ENCODE measurements at regions not wholly inside any gene's neighbourhood (a gene's known extent, or its start where the extent isn't known, plus 50 kb on each side); places are given as distances from the start of the nearest gene placed in this dataset.

DNA sequence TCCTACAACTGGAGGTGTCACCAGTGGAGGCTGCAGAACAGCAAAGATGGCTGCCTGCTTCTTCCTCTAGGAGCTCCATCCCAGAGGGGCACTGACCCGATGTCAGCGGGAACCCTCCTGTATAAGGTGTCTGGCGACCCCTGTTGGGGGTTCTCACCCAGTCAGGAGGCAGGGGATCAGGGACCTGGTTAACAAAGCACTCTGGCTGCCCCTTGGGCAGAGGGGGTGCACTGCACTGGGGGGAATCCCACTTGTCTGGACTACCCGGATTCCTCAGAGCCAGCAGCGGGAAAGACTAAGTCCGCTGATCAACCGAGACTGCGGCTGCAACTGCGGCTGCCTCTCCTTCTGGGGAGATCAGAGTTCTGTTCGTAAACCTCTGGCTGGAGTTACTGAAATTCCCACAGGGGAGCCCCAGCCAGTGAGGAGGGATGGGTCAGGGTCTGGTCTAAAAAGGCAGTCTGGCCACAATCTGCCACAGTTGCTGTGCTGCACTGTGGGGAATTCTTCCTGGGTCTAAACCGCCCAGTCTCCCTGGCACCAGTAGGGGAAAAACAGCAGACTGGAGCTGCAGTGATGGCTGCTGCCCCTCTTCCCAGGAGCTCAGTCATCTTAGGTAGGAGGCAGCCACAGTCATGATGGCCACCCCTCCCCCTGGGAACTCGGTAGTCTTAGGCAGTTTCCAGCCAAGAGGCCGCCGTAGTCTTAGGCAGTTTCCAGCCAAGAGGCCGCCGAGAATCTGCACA is 213.4 kb downstream of the CYB561 start:
- no peak for DNase-seq (ENCODE audit: extremely low spot score, unreplicated experiment)
- H3K36me3 Mint-ChIP-seq (ENCODE audit: unreplicated experiment) = peaks cover 26% of the 10 kb centered on the region
- no peak overlapping the region for H3K4me3 Mint-ChIP-seq (ENCODE audit: unreplicated experiment)
- H3K9me3 Mint-ChIP-seq (ENCODE audit: unreplicated experiment) = peaks cover 20% of the 10 kb centered on the region
- no peaks in the 10 kb centered on the region for H3K27me3 Mint-ChIP-seq (ENCODE audit: unreplicated experiment)
- no peak overlapping the region for H3K27ac Mint-ChIP-seq (ENCODE audit: unreplicated experiment)
- TF ChIP-seq, protein P1, sequence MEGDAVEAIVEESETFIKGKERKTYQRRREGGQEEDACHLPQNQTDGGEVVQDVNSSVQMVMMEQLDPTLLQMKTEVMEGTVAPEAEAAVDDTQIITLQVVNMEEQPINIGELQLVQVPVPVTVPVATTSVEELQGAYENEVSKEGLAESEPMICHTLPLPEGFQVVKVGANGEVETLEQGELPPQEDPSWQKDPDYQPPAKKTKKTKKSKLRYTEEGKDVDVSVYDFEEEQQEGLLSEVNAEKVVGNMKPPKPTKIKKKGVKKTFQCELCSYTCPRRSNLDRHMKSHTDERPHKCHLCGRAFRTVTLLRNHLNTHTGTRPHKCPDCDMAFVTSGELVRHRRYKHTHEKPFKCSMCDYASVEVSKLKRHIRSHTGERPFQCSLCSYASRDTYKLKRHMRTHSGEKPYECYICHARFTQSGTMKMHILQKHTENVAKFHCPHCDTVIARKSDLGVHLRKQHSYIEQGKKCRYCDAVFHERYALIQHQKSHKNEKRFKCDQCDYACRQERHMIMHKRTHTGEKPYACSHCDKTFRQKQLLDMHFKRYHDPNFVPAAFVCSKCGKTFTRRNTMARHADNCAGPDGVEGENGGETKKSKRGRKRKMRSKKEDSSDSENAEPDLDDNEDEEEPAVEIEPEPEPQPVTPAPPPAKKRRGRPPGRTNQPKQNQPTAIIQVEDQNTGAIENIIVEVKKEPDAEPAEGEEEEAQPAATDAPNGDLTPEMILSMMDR (IDR thresholded peaks at IDR 0.05) = no peak
- H3K4me1 Mint-ChIP-seq (ENCODE audit: unreplicated experiment) = no peaks in the 10 kb centered on the region

GRCh38 chr17:63240106-63240505 is 206.0 kb downstream of the CYB561 start:
- peaks cover 6% of the 10 kb centered on the region for H3K9me3 Mint-ChIP-seq (ENCODE audit: unreplicated experiment)
- H3K36me3 Mint-ChIP-seq (ENCODE audit: unreplicated experiment) = peaks cover 24% of the 10 kb centered on the region
- H3K4me3 Mint-ChIP-seq (ENCODE audit: unreplicated experiment) = no peak overlapping the region
- TF ChIP-seq, protein P1 (IDR thresholded peaks at IDR 0.05) = no peak
- DNase-seq (ENCODE audit: extremely low spot score, unreplicated experiment) = no peak
- no peaks in the 10 kb centered on the region for H3K27me3 Mint-ChIP-seq (ENCODE audit: unreplicated experiment)
- no peaks in the 10 kb centered on the region for H3K4me1 Mint-ChIP-seq (ENCODE audit: unreplicated experiment)
- H3K27ac Mint-ChIP-seq (ENCODE audit: unreplicated experiment) = no peak overlapping the region

- Mint-ChIP-seq H3K36me3 (ENCODE audit: unreplicated experiment) (peaks cover 6% of the 10 kb centered on the region), H3K9me3 (ENCODE audit: unreplicated experiment) (peaks cover 6% of the 10 kb centered on the region), H3K4me1 (ENCODE audit: unreplicated experiment) (peaks cover 7% of the 10 kb centered on the region), H3K4me3 (ENCODE audit: unreplicated experiment) (no peak overlapping the region), H3K27me3 (ENCODE audit: unreplicated experiment) (no peaks in the 10 kb centered on the region), H3K27ac (ENCODE audit: unreplicated experiment) (no peak overlapping the region)
- TF ChIP-seq, protein P1 (IDR thresholded peaks at IDR 0.05) = no peak
- DNase-seq (ENCODE audit: extremely low spot score, unreplicated experiment) = no peak
These were observed 199.8 kb downstream of the CYB561 start for GRCh38 chr17:63246344-63246743.

GRCh38 chr17:63247706-63248105 is 198.4 kb downstream of the CYB561 start:
- TF ChIP-seq, protein P1 (IDR thresholded peaks at IDR 0.05) = no peak
- Mint-ChIP-seq H3K36me3 (ENCODE audit: unreplicated experiment) (peaks cover 6% of the 10 kb centered on the region), H3K27me3 (ENCODE audit: unreplicated experiment) (no peaks in the 10 kb centered on the region), H3K27ac (ENCODE audit: unreplicated experiment) (no peak overlapping the region), H3K4me3 (ENCODE audit: unreplicated experiment) (no peak overlapping the region), H3K4me1 (ENCODE audit: unreplicated experiment) (peaks cover 7% of the 10 kb centered on the region), H3K9me3 (ENCODE audit: unreplicated experiment) (peaks cover 6% of the 10 kb centered on the region)
- no peak for DNase-seq (ENCODE audit: extremely low spot score, unreplicated experiment)

DNA sequence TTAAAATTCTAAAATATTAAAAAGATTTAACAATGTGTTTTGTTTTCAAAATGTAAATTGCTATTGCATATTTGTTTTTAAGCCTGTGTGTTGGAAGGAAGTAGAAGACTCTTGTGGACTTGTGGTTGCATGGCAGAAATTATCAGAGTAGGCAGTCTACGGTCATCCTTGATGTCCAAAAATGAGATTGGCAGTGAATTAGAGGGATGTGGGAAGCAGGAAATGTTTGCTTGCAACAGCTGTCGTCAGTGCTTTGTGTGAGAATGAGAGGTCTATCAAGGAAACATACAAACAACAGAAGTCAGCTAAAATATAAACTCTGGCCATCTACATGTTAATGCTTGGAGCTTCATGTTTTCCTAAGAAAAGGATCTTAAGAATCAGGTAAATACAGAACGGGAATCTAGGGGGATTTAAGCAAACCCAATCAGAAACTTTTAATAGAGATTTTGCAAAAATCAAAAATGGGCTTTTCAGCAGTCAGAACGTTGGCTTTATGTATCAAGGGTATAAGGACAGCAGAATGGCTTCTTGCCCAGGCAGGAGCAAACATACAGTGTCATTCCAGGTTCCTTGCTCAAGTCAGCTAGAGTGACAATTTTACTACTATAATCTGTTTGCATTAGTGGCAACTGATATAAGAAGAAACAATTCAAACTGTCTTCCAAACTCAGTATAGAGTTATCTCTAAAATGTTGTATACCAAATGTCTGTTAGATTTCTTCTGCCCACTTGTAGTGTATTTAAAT is 196.7 kb downstream of the CYB561 start:
- DNase-seq (ENCODE audit: extremely low spot score, unreplicated experiment) = no peak
- peaks cover 11% of the 10 kb centered on the region for H3K9me3 Mint-ChIP-seq (ENCODE audit: unreplicated experiment)
- peaks cover 4% of the 10 kb centered on the region for H3K36me3 Mint-ChIP-seq (ENCODE audit: unreplicated experiment)
- TF ChIP-seq, protein P1 (IDR thresholded peaks at IDR 0.05) = no peak
- no peak overlapping the region for H3K27ac Mint-ChIP-seq (ENCODE audit: unreplicated experiment)
- H3K27me3 Mint-ChIP-seq (ENCODE audit: unreplicated experiment) = no peaks in the 10 kb centered on the region
- H3K4me3 Mint-ChIP-seq (ENCODE audit: unreplicated experiment) = no peak overlapping the region
- peaks cover 7% of the 10 kb centered on the region for H3K4me1 Mint-ChIP-seq (ENCODE audit: unreplicated experiment)
